WTC11 (cell line): ENCODE measurements at regions not wholly inside any gene's neighbourhood (a gene's known extent, or its start where the extent isn't known, plus 50 kb on each side); places are given as distances from the start of the nearest gene placed in this dataset.

Source experiments
- ATAC-seq: fragments of 200-7000 bp; cut with Tn5 transposase; 2 replicates; pipeline ENCODE4 v1.10.0; 2021; ENCODE audit warnings: mild to moderate bottlenecking, moderate library complexity
- CTCF ChIA-PET: fragments of 300-600 bp; sonication (Branson Sonifier 250); formaldehyde crosslinking; loops from one replicate; lab custom pipeline; 2021; ENCODE audit warnings: antibody characterized with exemption; lab: Charles Lee
- POLR2A ChIA-PET: fragments of 350-600 bp; sonication (Branson Sonifier 250); formaldehyde crosslinking; loops from one replicate; lab custom pipeline; 2021; ENCODE audit warnings: antibody characterized with exemption; lab: Charles Lee
- DNase-seq: peaks from one replicate; pipeline ENCODE4 v3.0.0; 2021; ENCODE audit warnings: low spot score
- H3K27ac Mint-ChIP-seq: 2 replicates; pipeline ENCODE4 v1.8.0; 2021; ENCODE audit warnings: mixed read lengths
- H3K27me3 Mint-ChIP-seq: 2 replicates; pipeline ENCODE4 v1.8.0; 2021; ENCODE audit warnings: low read depth, mild to moderate bottlenecking, moderate library complexity, mixed read lengths
- H3K36me3 Mint-ChIP-seq: 2 replicates; pipeline ENCODE4 v1.8.0; 2021; ENCODE audit warnings: mixed read lengths
- H3K4me1 Mint-ChIP-seq: 2 replicates; pipeline ENCODE4 v1.8.0; 2022; ENCODE audit warnings: mixed read lengths
- H3K4me3 Mint-ChIP-seq: 2 replicates; pipeline ENCODE4 v1.8.0; 2021; ENCODE audit warnings: mild to moderate bottlenecking, moderate library complexity, mixed read lengths
- H3K9me3 Mint-ChIP-seq: 2 replicates; pipeline ENCODE4 v1.8.0; 2021; ENCODE audit warnings: mixed read lengths
- AFF4 ChIP-seq: sonication (generic); formaldehyde crosslinking; IDR thresholded peaks from 2 replicates; pipeline ENCODE4 v1.8.1; 2023; ENCODE audit warnings: mild to moderate bottlenecking, missing genetic modification reagents, borderline replicate concordance
- ARID4B ChIP-seq: sonication (generic); formaldehyde crosslinking; IDR thresholded peaks from 2 replicates; pipeline ENCODE4 v1.8.0; 2023; ENCODE audit warnings: missing genetic modification reagents, mild to moderate bottlenecking, borderline replicate concordance
- CREB1 ChIP-seq: sonication (generic); formaldehyde crosslinking; IDR thresholded peaks from 2 replicates; pipeline ENCODE4 v1.8.0; 2023; ENCODE audit warnings: mild to moderate bottlenecking, missing genetic modification reagents
- NFYB ChIP-seq: sonication (generic); formaldehyde crosslinking; conservative IDR thresholded peaks from 2 replicates; pipeline ENCODE4 v1.8.0; 2022; ENCODE audit warnings: low read depth, missing genetic modification reagents
- OVOL2 ChIP-seq: fragments of 250-450 bp; sonication (Bioruptor Pico); IDR thresholded peaks from 2 replicates; pipeline ENCODE4 v1.9.0; 2021; ENCODE audit warnings: mild to moderate bottlenecking, borderline replicate concordance
- RORB ChIP-seq: fragments of 250-450 bp; sonication (Bioruptor Pico); IDR thresholded peaks from 2 replicates; pipeline ENCODE4 v1.9.0; 2021; ENCODE audit warnings: mild to moderate bottlenecking
- ZBTB21 ChIP-seq: sonication (generic); formaldehyde crosslinking; IDR thresholded peaks from 2 replicates; pipeline ENCODE4 v1.8.1; 2023; ENCODE audit warnings: mild to moderate bottlenecking, missing genetic modification reagents, borderline replicate concordance
- ZNF317 ChIP-seq: sonication (generic); formaldehyde crosslinking; IDR thresholded peaks from 2 replicates; pipeline ENCODE4 v1.8.1; 2023; ENCODE audit warnings: low read depth, mild to moderate bottlenecking, moderate library complexity, missing genetic modification reagents, borderline replicate concordance
- ZNF423 ChIP-seq: fragments of 250-450 bp; sonication (Bioruptor Pico); IDR thresholded peaks from 2 replicates; pipeline ENCODE4 v2.1.2; 2022; ENCODE audit warnings: mild to moderate bottlenecking, moderate library complexity
- TF ChIP-seq, protein P1 (sequence below): sonication (generic); formaldehyde crosslinking; IDR thresholded peaks from 2 replicates; pipeline ENCODE4 v1.8.0; 2022; ENCODE audit warnings: missing genetic modification reagents
- TF ChIP-seq, protein P2 (sequence below): fragments of 250-450 bp; sonication (Bioruptor Pico); IDR thresholded peaks from 2 replicates; pipeline ENCODE4 v2.1.2; 2022; ENCODE audit warnings: mild to moderate bottlenecking, moderate library complexity

GRCh38 chr13:105764486-105764885, 771.0 kb downstream of the EFNB2 start (continued):
- TF ChIP-seq, protein P1, sequence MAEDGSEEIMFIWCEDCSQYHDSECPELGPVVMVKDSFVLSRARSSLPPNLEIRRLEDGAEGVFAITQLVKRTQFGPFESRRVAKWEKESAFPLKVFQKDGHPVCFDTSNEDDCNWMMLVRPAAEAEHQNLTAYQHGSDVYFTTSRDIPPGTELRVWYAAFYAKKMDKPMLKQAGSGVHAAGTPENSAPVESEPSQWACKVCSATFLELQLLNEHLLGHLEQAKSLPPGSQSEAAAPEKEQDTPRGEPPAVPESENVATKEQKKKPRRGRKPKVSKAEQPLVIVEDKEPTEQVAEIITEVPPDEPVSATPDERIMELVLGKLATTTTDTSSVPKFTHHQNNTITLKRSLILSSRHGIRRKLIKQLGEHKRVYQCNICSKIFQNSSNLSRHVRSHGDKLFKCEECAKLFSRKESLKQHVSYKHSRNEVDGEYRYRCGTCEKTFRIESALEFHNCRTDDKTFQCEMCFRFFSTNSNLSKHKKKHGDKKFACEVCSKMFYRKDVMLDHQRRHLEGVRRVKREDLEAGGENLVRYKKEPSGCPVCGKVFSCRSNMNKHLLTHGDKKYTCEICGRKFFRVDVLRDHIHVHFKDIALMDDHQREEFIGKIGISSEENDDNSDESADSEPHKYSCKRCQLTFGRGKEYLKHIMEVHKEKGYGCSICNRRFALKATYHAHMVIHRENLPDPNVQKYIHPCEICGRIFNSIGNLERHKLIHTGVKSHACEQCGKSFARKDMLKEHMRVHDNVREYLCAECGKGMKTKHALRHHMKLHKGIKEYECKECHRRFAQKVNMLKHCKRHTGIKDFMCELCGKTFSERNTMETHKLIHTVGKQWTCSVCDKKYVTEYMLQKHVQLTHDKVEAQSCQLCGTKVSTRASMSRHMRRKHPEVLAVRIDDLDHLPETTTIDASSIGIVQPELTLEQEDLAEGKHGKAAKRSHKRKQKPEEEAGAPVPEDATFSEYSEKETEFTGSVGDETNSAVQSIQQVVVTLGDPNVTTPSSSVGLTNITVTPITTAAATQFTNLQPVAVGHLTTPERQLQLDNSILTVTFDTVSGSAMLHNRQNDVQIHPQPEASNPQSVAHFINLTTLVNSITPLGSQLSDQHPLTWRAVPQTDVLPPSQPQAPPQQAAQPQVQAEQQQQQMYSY (CRISPR knock-in tag) = no peak
- no peak for TF ChIP-seq ZBTB21 (CRISPR knock-in tag)

GRCh38 chr13:105763851-105764250, 771.6 kb downstream of the EFNB2 start:
- ChIA-PET POLR2A (no interaction called here), CTCF (no interaction called here)
- Mint-ChIP-seq H3K4me1 (no peaks in the 10 kb centered on the region), H3K27ac (no peak overlapping the region), H3K27me3 (no peaks in the 10 kb centered on the region), H3K36me3 (no peaks in the 10 kb centered on the region), H3K4me3 (no peak overlapping the region), H3K9me3 (no peaks in the 10 kb centered on the region)
- ATAC-seq (no peak), DNase-seq (no peak)
- TF ChIP-seq ARID4B (CRISPR knock-in tag) = no peak
- TF ChIP-seq ZNF423 (CRISPR knock-in tag) = no peak
- TF ChIP-seq, protein P2, sequence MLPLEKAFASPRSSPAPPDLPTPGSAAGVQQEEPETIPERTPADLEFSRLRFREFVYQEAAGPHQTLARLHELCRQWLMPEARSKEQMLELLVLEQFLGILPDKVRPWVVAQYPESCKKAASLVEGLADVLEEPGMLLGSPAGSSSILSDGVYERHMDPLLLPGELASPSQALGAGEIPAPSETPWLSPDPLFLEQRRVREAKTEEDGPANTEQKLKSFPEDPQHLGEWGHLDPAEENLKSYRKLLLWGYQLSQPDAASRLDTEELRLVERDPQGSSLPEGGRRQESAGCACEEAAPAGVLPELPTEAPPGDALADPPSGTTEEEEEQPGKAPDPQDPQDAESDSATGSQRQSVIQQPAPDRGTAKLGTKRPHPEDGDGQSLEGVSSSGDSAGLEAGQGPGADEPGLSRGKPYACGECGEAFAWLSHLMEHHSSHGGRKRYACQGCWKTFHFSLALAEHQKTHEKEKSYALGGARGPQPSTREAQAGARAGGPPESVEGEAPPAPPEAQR (CRISPR knock-in tag) = no peak
- TF ChIP-seq RORB (CRISPR knock-in tag) = no peak
- no peak for TF ChIP-seq ZNF317 (CRISPR knock-in tag)
- no peak for TF ChIP-seq NFYB (CRISPR knock-in tag)
- no peak for TF ChIP-seq CREB1 (CRISPR knock-in tag)
- no peak for TF ChIP-seq AFF4 (CRISPR knock-in tag)
- TF ChIP-seq OVOL2 = no peak
